Endothelial cell of umbilical vein (primary cell): ENCODE measurements at regions not wholly inside any gene's neighbourhood (a gene's known extent, or its start where the extent isn't known, plus 50 kb on each side); places are given as distances from the start of the nearest gene placed in this dataset.

Experiments
- BruUV-seq: library from RNA; stranded (reverse); fragments of 400-500 nt; replicated peaks from 2 replicates; lab custom pipeline; 2021; lab: Mats Ljungman, UMichigan
- CTCF ChIA-PET: fragments of 300-600, 350-600 bp; sonication (Branson Sonifier 250); formaldehyde crosslinking; loops from one replicate; lab custom pipeline; 2021; ENCODE audit warnings: antibody characterized with exemption, inconsistent platforms; lab: Charles Lee
- POLR2A ChIA-PET: fragments of 300-600, 350-600 bp; sonication (Branson Sonifier 250); formaldehyde crosslinking; loops from one replicate; lab custom pipeline; 2021; ENCODE audit warnings: antibody characterized with exemption, inconsistent platforms; lab: Charles Lee
- DNase-seq: peaks from one replicate; pipeline ENCODE4 v3.0.0-alpha.2; 2011; ENCODE audit warnings: low read depth, low spot score
- FAIRE-seq: peaks from 2 replicates; lab custom pipeline; 2011; peaks lifted over from hg19 to GRCh38; lab: Jason Lieb, UNC
- H2AFZ ChIP-seq: 2 replicates; pipeline ENCODE4 v1.6.0; 2012; ENCODE audit warnings: low read depth, low read length, control low read depth, inconsistent platforms
- H3K27ac ChIP-seq: 2 replicates; pipeline ENCODE4 v1.5.1; 2011; ENCODE audit warnings: low read depth, mild to moderate bottlenecking, control low read depth, low read length, moderate library complexity; ENCODE audit not compliant: insufficient read depth
- H3K27me3 ChIP-seq, 2 experiments: 2 replicates each; pipeline versions ENCODE4 v1.6.0 to v1.6.1; 2011; ENCODE audit warnings: low read length in 2 of 2, mixed read lengths in 1 of 2; ENCODE audit not compliant: control insufficient read depth in 2 of 2, insufficient read depth in 2 of 2
- H3K36me3 ChIP-seq, 2 experiments: 2 replicates in 1 of 2; 3 replicates in 1 of 2; pipeline ENCODE4 v1.5.1; 2011; ENCODE audit warnings: low read length in 2 of 2, mild to moderate bottlenecking in 1 of 2, moderate library complexity in 1 of 2; ENCODE audit not compliant: control insufficient read depth in 2 of 2, insufficient read depth in 2 of 2; ENCODE audit errors: extremely low read depth in 1 of 2
- H3K4me1 ChIP-seq: 3 replicates; pipeline ENCODE4 v1.5.1; 2011; ENCODE audit warnings: mild to moderate bottlenecking, low read length; ENCODE audit not compliant: control insufficient read depth, insufficient read depth; ENCODE audit errors: extremely low read depth
- H3K4me2 ChIP-seq: 2 replicates; pipeline ENCODE4 v1.6.1; 2011; ENCODE audit warnings: low read length, control low read depth, mixed read lengths; ENCODE audit not compliant: insufficient read depth
- H3K4me3 ChIP-seq, 3 experiments: fragments of 200-600 bp in 1 of 3; sonication (generic), shearing (Covaris generic) in 1 of 3; replicated peaks in 1 of 3; 2 replicates each; pipeline ENCODE4 v1.5.1; 2011 to 2016; ENCODE audit warnings: control low read depth in 3 of 3, low read length in 3 of 3, mild to moderate bottlenecking in 2 of 3, inconsistent platforms in 1 of 3, low read depth in 1 of 3, moderate library complexity in 1 of 3; ENCODE audit not compliant: insufficient read depth in 1 of 3
- H3K79me2 ChIP-seq: 2 replicates; pipeline ENCODE4 v1.6.0; 2012; ENCODE audit warnings: low read length, inconsistent platforms; ENCODE audit not compliant: control insufficient read depth, insufficient read depth
- H3K9ac ChIP-seq: replicated peaks from 2 replicates; pipeline ENCODE3; 2011; ENCODE audit warnings: low read length, control low read depth; ENCODE audit not compliant: insufficient read depth; ENCODE audit errors: extremely low read depth
- H3K9me1 ChIP-seq: replicated peaks from 3 replicates; pipeline ENCODE4 v1.6.0; 2011; ENCODE audit warnings: mild to moderate bottlenecking, low read length; ENCODE audit not compliant: control insufficient read depth, insufficient read depth; ENCODE audit errors: extremely low read depth
- H3K9me3 ChIP-seq: replicated peaks from 2 replicates; pipeline ENCODE4 v1.5.1; 2012; ENCODE audit warnings: low read length, inconsistent platforms; ENCODE audit not compliant: control insufficient read depth, insufficient read depth
- H4K20me1 ChIP-seq: replicated peaks from 2 replicates; pipeline ENCODE3; 2011; ENCODE audit warnings: mild to moderate bottlenecking, low read length; ENCODE audit not compliant: control insufficient read depth, insufficient read depth; ENCODE audit errors: extremely low read depth
- EZH2 ChIP-seq: IDR thresholded peaks from 2 replicates; pipeline ENCODE4 v1.6.1; 2012; ENCODE audit warnings: borderline replicate concordance, low read depth, mild to moderate bottlenecking, moderate library complexity, low read length, inconsistent platforms; ENCODE audit not compliant: severe bottlenecking
- FOS ChIP-seq: IDR thresholded peaks from 2 replicates; pipeline ENCODE4 v1.6.1; 2011; ENCODE audit warnings: mild to moderate bottlenecking, low read length, moderate library complexity, borderline replicate concordance; ENCODE audit not compliant: insufficient read depth
- GATA2 ChIP-seq: IDR thresholded peaks from 2 replicates; pipeline ENCODE4 v1.7.0; 2011; ENCODE audit warnings: low read depth, mild to moderate bottlenecking, moderate library complexity, mixed read lengths, low read length; ENCODE audit not compliant: insufficient read length, insufficient read depth
- JUN ChIP-seq: IDR thresholded peaks from 2 replicates; pipeline ENCODE4 v1.6.1; 2011; ENCODE audit warnings: borderline replicate concordance, low read depth; ENCODE audit not compliant: insufficient read length, insufficient read depth
- MYC ChIP-seq: IDR thresholded peaks from one replicate; pipeline ENCODE4 v1.6.1; 2011; ENCODE audit warnings: mild to moderate bottlenecking, low read depth, low read length
- POLR2A ChIP-seq: IDR thresholded peaks from 2 replicates; pipeline ENCODE4 v1.6.1; 2012; ENCODE audit warnings: low read depth, mild to moderate bottlenecking, control low read depth, low read length
- POLR2AphosphoS5 ChIP-seq: IDR thresholded peaks from 2 replicates; pipeline ENCODE4 v1.6.1; 2012; ENCODE audit warnings: low read depth, mild to moderate bottlenecking, control low read depth, low read length, moderate library complexity; ENCODE audit not compliant: insufficient read depth
- dilution Hi-C: fragments of 300-500 bp; cut with MboI; formaldehyde crosslinking; loops from one replicate; pipeline ENCODE4 v1.15.0; 2019; ENCODE audit warnings: low sequenced_read_pairs; ENCODE audit not compliant: extremely low pct_ligation_motif_present
- intact Hi-C: fragments of 100-400 bp; cut with micrococcal nuclease; formaldehyde crosslinking; loops from one replicate; pipeline ENCODE4 v1.10.0; 2022
- TF ChIP-seq, protein P1 (sequence below), 2 donors: IDR thresholded peaks; 1 replicate in 1 of 2; 2 replicates in 1 of 2; pipeline ENCODE4 v1.5.1; 2011; ENCODE audit warnings: low read length in 2 of 2, mild to moderate bottlenecking in 2 of 2, moderate library complexity in 2 of 2, control low read depth in 1 of 2, inconsistent platforms in 1 of 2, low read depth in 1 of 2; ENCODE audit not compliant: insufficient read depth in 1 of 2; ENCODE audit errors: extremely low read depth in 1 of 2
- TF ChIP-seq, protein P2 (sequence below): IDR thresholded peaks from 2 replicates; pipeline ENCODE4 v1.6.1; 2011; ENCODE audit not compliant: insufficient read depth, insufficient read length

DNA sequence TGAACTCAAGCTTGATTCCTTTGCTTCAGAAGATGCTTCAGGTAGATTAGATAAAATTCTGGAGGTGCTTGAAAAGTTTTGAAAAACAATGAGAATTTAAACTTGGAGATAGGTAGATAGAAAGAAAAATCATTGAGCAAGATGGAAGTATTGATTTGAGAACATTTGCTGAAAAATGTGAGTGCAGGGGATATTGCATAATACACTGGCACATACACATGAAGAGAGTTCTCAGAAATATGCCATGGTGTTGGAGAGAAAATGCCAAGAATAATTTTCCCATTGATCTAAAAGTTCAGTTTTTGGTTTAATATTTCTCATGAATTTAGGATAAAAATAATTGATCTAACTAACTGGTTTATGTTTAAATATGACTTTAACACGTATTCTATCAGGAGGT is 107.2 kb upstream of the GBE1 start:
- dilution Hi-C loops: no loop called here
- H3K9ac ChIP-seq: no peak overlapping the region
- TF ChIP-seq JUN (no peak), MYC (no peak), EZH2 (no peak), GATA2 (no peak), FOS (no peak), POLR2A (no peak), POLR2AphosphoS5 (no peak)
- TF ChIP-seq, protein P1, sequence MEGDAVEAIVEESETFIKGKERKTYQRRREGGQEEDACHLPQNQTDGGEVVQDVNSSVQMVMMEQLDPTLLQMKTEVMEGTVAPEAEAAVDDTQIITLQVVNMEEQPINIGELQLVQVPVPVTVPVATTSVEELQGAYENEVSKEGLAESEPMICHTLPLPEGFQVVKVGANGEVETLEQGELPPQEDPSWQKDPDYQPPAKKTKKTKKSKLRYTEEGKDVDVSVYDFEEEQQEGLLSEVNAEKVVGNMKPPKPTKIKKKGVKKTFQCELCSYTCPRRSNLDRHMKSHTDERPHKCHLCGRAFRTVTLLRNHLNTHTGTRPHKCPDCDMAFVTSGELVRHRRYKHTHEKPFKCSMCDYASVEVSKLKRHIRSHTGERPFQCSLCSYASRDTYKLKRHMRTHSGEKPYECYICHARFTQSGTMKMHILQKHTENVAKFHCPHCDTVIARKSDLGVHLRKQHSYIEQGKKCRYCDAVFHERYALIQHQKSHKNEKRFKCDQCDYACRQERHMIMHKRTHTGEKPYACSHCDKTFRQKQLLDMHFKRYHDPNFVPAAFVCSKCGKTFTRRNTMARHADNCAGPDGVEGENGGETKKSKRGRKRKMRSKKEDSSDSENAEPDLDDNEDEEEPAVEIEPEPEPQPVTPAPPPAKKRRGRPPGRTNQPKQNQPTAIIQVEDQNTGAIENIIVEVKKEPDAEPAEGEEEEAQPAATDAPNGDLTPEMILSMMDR (IDR thresholded peaks at IDR 0.05; ENCODE audit: extremely low read depth in 1 of 2, insufficient read depth in 1 of 2, low read depth in 1 of 2, low read length in 2 of 2): no peak
- TF ChIP-seq, protein P2, sequence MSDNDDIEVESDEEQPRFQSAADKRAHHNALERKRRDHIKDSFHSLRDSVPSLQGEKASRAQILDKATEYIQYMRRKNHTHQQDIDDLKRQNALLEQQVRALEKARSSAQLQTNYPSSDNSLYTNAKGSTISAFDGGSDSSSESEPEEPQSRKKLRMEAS: no peak
- no peak overlapping the region for H3K27ac ChIP-seq
- peaks cover 2% of the 10 kb centered on the region for H3K4me1 ChIP-seq
- ChIA-PET POLR2A (no interaction called here), CTCF (no interaction called here)
- intact Hi-C loops: no loop called here
- no peaks in the 10 kb centered on the region for H3K27me3 ChIP-seq
- DNase-seq (no peak), FAIRE-seq (no peak)
- no peak overlapping the region for H3K4me3 ChIP-seq
- H3K36me3 ChIP-seq: no peaks in the 10 kb centered on the region
- no TSS peak for BruUV-seq
- no peak overlapping the region for H2AFZ ChIP-seq
- no peaks in the 10 kb centered on the region for H4K20me1 ChIP-seq
- H3K9me1 ChIP-seq: no peaks in the 10 kb centered on the region
- no peaks in the 10 kb centered on the region for H3K9me3 ChIP-seq
- no peaks in the 10 kb centered on the region for H3K79me2 ChIP-seq
- no peak overlapping the region for H3K4me2 ChIP-seq
